K562 (cell line): ENCODE measurements at regions not wholly inside any gene's neighbourhood (a gene's known extent, or its start where the extent isn't known, plus 50 kb on each side); places are given as distances from the start of the nearest gene placed in this dataset.
A peak's percentile ranks its signal among the peaks of the same experiment; 100 is the strongest.

Experiments used
- ASH1L ChIP-seq: fragments of 450-650 bp; IDR thresholded peaks from 2 replicates; pipeline ENCODE4 v1.6.1; 2018; ENCODE audit warnings: borderline replicate concordance, mild to moderate bottlenecking, low read depth; ENCODE audit not compliant: partially characterized antibody
- CTCF ChIP-seq, 3 experiments: IDR thresholded peaks in 2 of 3; conservative IDR thresholded peaks in 1 of 3; 2 replicates each; pipeline ENCODE4 v1.5.1; 2011 to 2012; ENCODE audit warnings: low read length in 3 of 3, mild to moderate bottlenecking in 3 of 3, control low read depth in 2 of 3, improper control_type of control experiment in 1 of 3, inconsistent platforms in 1 of 3, low read depth in 1 of 3, mixed read lengths in 1 of 3, moderate library complexity in 1 of 3; ENCODE audit not compliant: insufficient read depth in 2 of 3
- HNRNPH1 ChIP-seq: fragments of 200-400 bp; formaldehyde crosslinking; optimal IDR thresholded peaks from 2 replicates; pipeline ENCODE3; 2017; ENCODE audit warnings: low read depth, mild to moderate bottlenecking, low read length, moderate library complexity
- PKNOX1 ChIP-seq: fragments of 450-650 bp; IDR thresholded peaks from 2 replicates; pipeline ENCODE4 v1.6.1; 2016
- RAD21 ChIP-seq, 2 experiments: fragments of 250-450 bp in 1 of 2; fragments of 450-650 bp in 1 of 2; sonication (Bioruptor Pico) in 1 of 2; formaldehyde crosslinking in 1 of 2; IDR thresholded peaks in 1 of 2; conservative IDR thresholded peaks in 1 of 2; 2 replicates each; pipeline versions ENCODE4 v1.4.0 to v1.8.0; 2020 to 2022; ENCODE audit warnings: mild to moderate bottlenecking in 2 of 2, moderate library complexity in 1 of 2
- TBL1XR1 ChIP-seq, 2 experiments: IDR thresholded peaks; 2 replicates each; pipeline ENCODE4 v1.6.1; 2012; ENCODE audit warnings: improper control_type of control experiment in 2 of 2, low read length in 2 of 2, mild to moderate bottlenecking in 1 of 2
- TRIM25 ChIP-seq: fragments of 450-650 bp; IDR thresholded peaks from 2 replicates; pipeline ENCODE4 v1.7.0; 2016; ENCODE audit warnings: borderline replicate concordance
- ZFX ChIP-seq: sonication (generic); formaldehyde crosslinking; IDR thresholded peaks from 2 replicates; pipeline ENCODE4 v1.8.0; 2022; ENCODE audit warnings: mild to moderate bottlenecking, missing genetic modification reagents, moderate library complexity

GRCh38 chr2:142682528-142682927 lies 194.9 kb upstream of the KYNU start (continued):
- TF ChIP-seq HNRNPH1 (no peak), TBL1XR1 (IDR thresholded peaks at IDR 0.05; ENCODE audit: low read length in 2 of 2) (no peak), ASH1L (no peak), CTCF (IDR thresholded peaks at IDR 0.05 in 2 of 3, conservative IDR thresholded peaks at IDR 0.05 in 1 of 3; ENCODE audit: insufficient read depth in 2 of 3, low read depth in 1 of 3, low read length in 3 of 3) (peak in 1 of 3 experiments; percentile 5; a peak in 1 of 6 replicates), TRIM25 (no peak), RAD21 (CRISPR knock-in tag; conservative IDR thresholded peaks at IDR 0.05 in 1 of 2, IDR thresholded peaks at IDR 0.05 in 1 of 2) (peak; percentile 23 to 56; a peak in 2 of 4 replicates), PKNOX1 (no peak), ZFX (no peak)
